IMR-90 (cell line): ENCODE measurements at regions not wholly inside any gene's neighbourhood (a gene's known extent, or its start where the extent isn't known, plus 50 kb on each side); places are given as distances from the start of the nearest gene placed in this dataset.

Source experiments
- ATAC-seq: fragments of 200-7000 bp; cut with Tn5 transposase; 2 replicates; pipeline ENCODE4 v1.9.1; 2020; ENCODE audit warnings: low read depth, mild to moderate bottlenecking, moderate library complexity
- BruUV-seq: library from RNA; stranded (reverse); fragments of 400-500 nt; replicated peaks from 2 replicates; lab custom pipeline; 2021; lab: Mats Ljungman, UMichigan
- CTCF ChIA-PET: fragments of 300-600 bp; formaldehyde crosslinking; extraction: SDS; loops from one replicate; lab custom pipeline; 2021; ENCODE audit warnings: antibody characterized with exemption; lab: Yijun Ruan, JAX
- POLR2A ChIA-PET: fragments of 300-600 bp; sonication (Branson Sonifier 250); formaldehyde crosslinking; loops from one replicate; lab custom pipeline; 2022; ENCODE audit warnings: antibody characterized with exemption; ENCODE audit not compliant: unreplicated experiment; lab: Charles Lee
- DNase-seq: peaks from one replicate; pipeline ENCODE4 v3.0.0; 2013
- H2AFZ ChIP-seq: replicated peaks from 2 replicates; pipeline ENCODE3; 2013; ENCODE audit warnings: low read length, mild to moderate bottlenecking; ENCODE audit not compliant: poor library complexity
- H2AK5ac ChIP-seq: 2 replicates; pipeline ENCODE4 v1.6.1; 2013; ENCODE audit warnings: low read depth, low read length, inconsistent platforms
- H2AK9ac ChIP-seq: replicated peaks from 2 replicates; pipeline ENCODE3; 2013; ENCODE audit warnings: mild to moderate bottlenecking, low read depth, low read length, moderate library complexity; ENCODE audit not compliant: poor library complexity
- H2BK120ac ChIP-seq: 2 replicates; pipeline ENCODE4 v1.6.1; 2013; ENCODE audit warnings: low read depth, low read length, inconsistent platforms
- H2BK15ac ChIP-seq: 3 replicates; pipeline ENCODE4 v1.6.1; 2013; ENCODE audit warnings: low read depth, low read length, inconsistent platforms
- H2BK20ac ChIP-seq: 2 replicates; pipeline ENCODE4 v1.6.1; 2013; ENCODE audit warnings: low read depth, mild to moderate bottlenecking, inconsistent platforms, low read length, moderate library complexity
- H2BK5ac ChIP-seq: 2 replicates; pipeline ENCODE4 v1.6.1; 2013; ENCODE audit warnings: mild to moderate bottlenecking, low read depth, low read length, inconsistent platforms; ENCODE audit not compliant: poor library complexity, severe bottlenecking
- H3K14ac ChIP-seq: replicated peaks from 2 replicates; pipeline ENCODE4 v1.6.1; 2013; ENCODE audit warnings: low read depth, low read length, inconsistent platforms
- H3K18ac ChIP-seq: 2 replicates; pipeline ENCODE4 v1.6.1; 2013; ENCODE audit warnings: low read depth, low read length, control low read depth
- H3K23ac ChIP-seq: 2 replicates; pipeline ENCODE4 v1.6.1; 2013; ENCODE audit warnings: low read depth, low read length, inconsistent platforms
- H3K27ac ChIP-seq: 2 replicates; pipeline ENCODE4 v1.5.1; 2013; ENCODE audit warnings: mild to moderate bottlenecking, control low read depth, low read length; ENCODE audit not compliant: insufficient read depth
- H3K27me3 ChIP-seq: 2 replicates; pipeline ENCODE4 v1.6.1; 2013; ENCODE audit warnings: low read length; ENCODE audit not compliant: control insufficient read depth, insufficient read depth
- H3K36me3 ChIP-seq: 2 replicates; pipeline ENCODE4 v1.6.1; 2013; ENCODE audit warnings: low read length, mixed read lengths; ENCODE audit not compliant: control insufficient read depth, insufficient read depth
- H3K4ac ChIP-seq: 2 replicates; pipeline ENCODE4 v1.6.1; 2013; ENCODE audit warnings: low read depth, low read length, inconsistent platforms
- H3K4me1 ChIP-seq: 2 replicates; pipeline ENCODE4 v1.6.1; 2013; ENCODE audit warnings: low read length, mixed read lengths; ENCODE audit not compliant: control insufficient read depth, insufficient read depth
- H3K4me2 ChIP-seq: 2 replicates; pipeline ENCODE4 v1.6.1; 2013; ENCODE audit warnings: low read depth, mild to moderate bottlenecking, control low read depth, low read length, moderate library complexity
- H3K4me3 ChIP-seq: 2 replicates; pipeline ENCODE4 v1.5.1; 2013; ENCODE audit warnings: low read depth, mild to moderate bottlenecking, control low read depth, low read length, moderate library complexity; ENCODE audit not compliant: insufficient read depth
- H3K56ac ChIP-seq: 2 replicates; pipeline ENCODE4 v1.6.1; 2013; ENCODE audit warnings: low read length, inconsistent platforms; ENCODE audit not compliant: insufficient read depth; ENCODE audit errors: extremely low read depth
- H3K79me1 ChIP-seq, 2 experiments: 2 replicates each; pipeline ENCODE4 v1.6.1; 2013; ENCODE audit warnings: low read length in 2 of 2, inconsistent platforms in 1 of 2, low read depth in 1 of 2
- H3K9ac ChIP-seq: 2 replicates; pipeline ENCODE4 v1.6.1; 2013; ENCODE audit warnings: low read depth, low read length, control low read depth
- H3K9me1 ChIP-seq: 2 replicates; pipeline ENCODE4 v1.6.1; 2013; ENCODE audit warnings: low read length, inconsistent platforms; ENCODE audit not compliant: insufficient read depth
- H3K9me3 ChIP-seq: 2 replicates; pipeline ENCODE4 v1.6.1; 2013; ENCODE audit warnings: low read length; ENCODE audit not compliant: control insufficient read depth, insufficient read depth
- H4K20me1 ChIP-seq: 2 replicates; pipeline ENCODE4 v1.6.1; 2013; ENCODE audit warnings: low read length, inconsistent platforms; ENCODE audit not compliant: insufficient read depth
- H4K5ac ChIP-seq: 2 replicates; pipeline ENCODE4 v1.6.1; 2013; ENCODE audit warnings: mild to moderate bottlenecking, low read depth, low read length, control low read depth
- H4K8ac ChIP-seq, 2 experiments: 2 replicates each; pipeline ENCODE4 v1.6.1; 2013; ENCODE audit warnings: low read depth in 2 of 2, low read length in 2 of 2, control low read depth in 1 of 2, inconsistent platforms in 1 of 2
- H4K91ac ChIP-seq: 2 replicates; pipeline ENCODE4 v1.6.1; 2013; ENCODE audit warnings: low read depth, low read length, inconsistent platforms; ENCODE audit not compliant: insufficient read depth
- BHLHE40 ChIP-seq: fragments of 150-350 bp; IDR thresholded peaks from 2 replicates; pipeline ENCODE4 v1.6.1; 2016; ENCODE audit warnings: mild to moderate bottlenecking, low read depth, low read length
- CEBPB ChIP-seq: IDR thresholded peaks from 2 replicates; pipeline ENCODE4 v1.6.1; 2012; ENCODE audit warnings: low read depth, low read length, improper control_type of control experiment
- CHD1 ChIP-seq: IDR thresholded peaks from 2 replicates; pipeline ENCODE4 v1.6.1; 2012; ENCODE audit warnings: low read depth, low read length, improper control_type of control experiment
- FOS ChIP-seq: fragments of 150-350 bp; IDR thresholded peaks from 2 replicates; pipeline ENCODE4 v1.6.1; 2016; ENCODE audit warnings: low read depth, low read length
- MAFK ChIP-seq: IDR thresholded peaks from 2 replicates; pipeline ENCODE4 v1.6.1; 2012; ENCODE audit warnings: low read depth, low read length, improper control_type of control experiment
- MAZ ChIP-seq: IDR thresholded peaks from 2 replicates; pipeline ENCODE4 v1.6.1; 2012; ENCODE audit warnings: low read depth, mild to moderate bottlenecking, low read length, improper control_type of control experiment, moderate library complexity, borderline replicate concordance
- MXI1 ChIP-seq: IDR thresholded peaks from 2 replicates; pipeline ENCODE4 v1.6.1; 2012; ENCODE audit warnings: low read depth, mild to moderate bottlenecking, low read length, moderate library complexity, borderline replicate concordance
- NFE2L2 ChIP-seq: fragments of 150-350 bp; IDR thresholded peaks from 2 replicates; pipeline ENCODE4 v1.6.1; 2016; ENCODE audit warnings: low read depth, mild to moderate bottlenecking, low read length
- POLR2A ChIP-seq: IDR thresholded peaks from 2 replicates; pipeline ENCODE4 v1.6.1; 2012; ENCODE audit warnings: mild to moderate bottlenecking, low read depth, low read length
- RAD21 ChIP-seq: IDR thresholded peaks from 2 replicates; pipeline ENCODE4 v1.6.1; 2012; ENCODE audit warnings: low read length, improper control_type of control experiment
- RCOR1 ChIP-seq: IDR thresholded peaks from 2 replicates; pipeline ENCODE4 v1.6.1; 2012; ENCODE audit warnings: mild to moderate bottlenecking, low read length, improper control_type of control experiment; ENCODE audit not compliant: insufficient replicate concordance
- RFX5 ChIP-seq: IDR thresholded peaks from 2 replicates; pipeline ENCODE4 v1.8.0; 2012; ENCODE audit warnings: low read depth, mild to moderate bottlenecking, low read length, moderate library complexity
- SMC3 ChIP-seq: fragments of 150-350 bp; IDR thresholded peaks from 2 replicates; pipeline ENCODE4 v1.6.1; 2016; ENCODE audit warnings: low read depth, mild to moderate bottlenecking, antibody characterized with exemption, low read length, moderate library complexity
- WGBS, 2 experiments: methylation state at CpG; one replicate each; pipeline versions ENCODE4 v1.1.5 to v1.1.7; 2013; ENCODE audit warnings: missing lambda C conversion rate in 2 of 2; ENCODE audit not compliant: insufficient read length in 1 of 2; ENCODE audit errors: extremely low coverage in 2 of 2; 5-methylcytosine and 5-hydroxymethylcytosine counted together
- dilution Hi-C: fragments of 300-500 bp; cut with HindIII; formaldehyde crosslinking; loops from one replicate; pipeline ENCODE4 v1.14.3; 2018; ENCODE audit warnings: low sequenced_read_pairs; ENCODE audit not compliant: unreplicated experiment
- in situ Hi-C: fragments of 300-500 bp; cut with MboI; formaldehyde crosslinking; loops from 3 replicates; pipeline ENCODE4 v1.14.3; 2019; ENCODE audit warnings: low sequenced_read_pairs, inconsistent platforms, mixed read lengths
- intact Hi-C: fragments of 100-400 bp; cut with micrococcal nuclease; formaldehyde crosslinking; loops from 2 replicates; pipeline ENCODE4 v1.10.0; 2022
- TF ChIP-seq, protein P1 (sequence below): fragments of 150-350 bp; IDR thresholded peaks from 2 replicates; pipeline ENCODE4 v1.6.1; 2016; ENCODE audit warnings: low read depth, mild to moderate bottlenecking, low read length, moderate library complexity, borderline replicate concordance
- TF ChIP-seq, protein P2 (sequence below): fragments of 150-350 bp; IDR thresholded peaks from 2 replicates; pipeline ENCODE4 v1.6.1; 2017; ENCODE audit warnings: mild to moderate bottlenecking, antibody characterized with exemption, low read length, low read depth
- TF ChIP-seq, protein P3 (sequence below): conservative IDR thresholded peaks from 2 replicates; pipeline ENCODE4 v1.5.1; 2012; ENCODE audit warnings: mild to moderate bottlenecking, low read depth, low read length, improper control_type of control experiment

DNA sequence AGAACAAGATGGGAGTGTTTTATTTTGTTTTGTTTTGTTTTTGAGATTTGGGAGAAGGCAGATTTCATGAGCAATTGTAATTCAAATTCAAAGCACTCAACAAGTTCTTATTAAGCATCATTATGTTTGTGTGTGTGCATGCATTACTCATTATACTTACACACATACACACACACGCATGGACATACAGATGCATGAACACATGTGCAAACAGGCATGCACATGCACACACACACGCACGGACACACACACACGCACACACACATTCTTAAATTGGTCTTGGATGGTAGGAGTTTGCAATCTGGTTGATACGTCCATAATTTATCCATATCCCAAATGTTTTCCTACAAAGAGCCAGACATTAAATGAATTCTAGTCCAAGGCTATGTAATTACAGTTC, 702.8 kb downstream of the INHBA start:
- Histone ChIP-seq H4K5ac (no peak overlapping the region), H3K36me3 (no peaks in the 10 kb centered on the region), H3K18ac (no peak overlapping the region), H3K27me3 (no peaks in the 10 kb centered on the region), H2AFZ (no peak overlapping the region), H3K4ac (no peak overlapping the region), H2BK5ac (no peak overlapping the region), H2BK120ac (no peak overlapping the region), H3K27ac (no peak overlapping the region), H3K4me2 (no peak overlapping the region), H4K91ac (no peak overlapping the region), H2BK20ac (no peak overlapping the region), H2AK5ac (peak overlapping the region; percentile 77; the same call in 1 of the 2 replicates), H3K4me1 (peaks cover 6% of the 10 kb centered on the region), H4K8ac (no peak overlapping the region), H2AK9ac (no peak overlapping the region), H3K9me1 (peaks cover 9% of the 10 kb centered on the region), H2BK15ac (no peak overlapping the region), H3K56ac (no peak overlapping the region), H3K4me3 (no peak overlapping the region), H3K9ac (no peak overlapping the region), H3K79me1 (peaks cover 0 to 5% of the 10 kb centered on the region in 2 experiments; a peak in 1 of 4 replicates), H3K23ac (no peak overlapping the region), H3K14ac (no peak overlapping the region), H3K9me3 (peaks cover 3% of the 10 kb centered on the region), H4K20me1 (no peaks in the 10 kb centered on the region)
- DNase-seq (no peak), ATAC-seq (no peak)
- ChIA-PET POLR2A (no interaction called here), CTCF (no interaction called here)
- no TSS peak for BruUV-seq
- in situ Hi-C loops (no loop called here), intact Hi-C loops (no loop called here), dilution Hi-C loops (no loop called here)
- no CpG with 5 or more reads among the region's 5 CpGs for WGBS, 2 experiments
- TF ChIP-seq, protein P1, sequence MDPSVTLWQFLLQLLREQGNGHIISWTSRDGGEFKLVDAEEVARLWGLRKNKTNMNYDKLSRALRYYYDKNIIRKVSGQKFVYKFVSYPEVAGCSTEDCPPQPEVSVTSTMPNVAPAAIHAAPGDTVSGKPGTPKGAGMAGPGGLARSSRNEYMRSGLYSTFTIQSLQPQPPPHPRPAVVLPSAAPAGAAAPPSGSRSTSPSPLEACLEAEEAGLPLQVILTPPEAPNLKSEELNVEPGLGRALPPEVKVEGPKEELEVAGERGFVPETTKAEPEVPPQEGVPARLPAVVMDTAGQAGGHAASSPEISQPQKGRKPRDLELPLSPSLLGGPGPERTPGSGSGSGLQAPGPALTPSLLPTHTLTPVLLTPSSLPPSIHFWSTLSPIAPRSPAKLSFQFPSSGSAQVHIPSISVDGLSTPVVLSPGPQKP: no peak
- TF ChIP-seq RFX5 (no peak), CEBPB (no peak), BHLHE40 (no peak), NFE2L2 (no peak), MAZ (no peak), SMC3 (no peak), FOS (no peak), RCOR1 (no peak), MXI1 (no peak), CHD1 (no peak), RAD21 (no peak), MAFK (no peak), POLR2A (no peak)
- TF ChIP-seq, protein P2, sequence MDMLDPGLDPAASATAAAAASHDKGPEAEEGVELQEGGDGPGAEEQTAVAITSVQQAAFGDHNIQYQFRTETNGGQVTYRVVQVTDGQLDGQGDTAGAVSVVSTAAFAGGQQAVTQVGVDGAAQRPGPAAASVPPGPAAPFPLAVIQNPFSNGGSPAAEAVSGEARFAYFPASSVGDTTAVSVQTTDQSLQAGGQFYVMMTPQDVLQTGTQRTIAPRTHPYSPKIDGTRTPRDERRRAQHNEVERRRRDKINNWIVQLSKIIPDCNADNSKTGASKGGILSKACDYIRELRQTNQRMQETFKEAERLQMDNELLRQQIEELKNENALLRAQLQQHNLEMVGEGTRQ: no peak
- TF ChIP-seq, protein P3, sequence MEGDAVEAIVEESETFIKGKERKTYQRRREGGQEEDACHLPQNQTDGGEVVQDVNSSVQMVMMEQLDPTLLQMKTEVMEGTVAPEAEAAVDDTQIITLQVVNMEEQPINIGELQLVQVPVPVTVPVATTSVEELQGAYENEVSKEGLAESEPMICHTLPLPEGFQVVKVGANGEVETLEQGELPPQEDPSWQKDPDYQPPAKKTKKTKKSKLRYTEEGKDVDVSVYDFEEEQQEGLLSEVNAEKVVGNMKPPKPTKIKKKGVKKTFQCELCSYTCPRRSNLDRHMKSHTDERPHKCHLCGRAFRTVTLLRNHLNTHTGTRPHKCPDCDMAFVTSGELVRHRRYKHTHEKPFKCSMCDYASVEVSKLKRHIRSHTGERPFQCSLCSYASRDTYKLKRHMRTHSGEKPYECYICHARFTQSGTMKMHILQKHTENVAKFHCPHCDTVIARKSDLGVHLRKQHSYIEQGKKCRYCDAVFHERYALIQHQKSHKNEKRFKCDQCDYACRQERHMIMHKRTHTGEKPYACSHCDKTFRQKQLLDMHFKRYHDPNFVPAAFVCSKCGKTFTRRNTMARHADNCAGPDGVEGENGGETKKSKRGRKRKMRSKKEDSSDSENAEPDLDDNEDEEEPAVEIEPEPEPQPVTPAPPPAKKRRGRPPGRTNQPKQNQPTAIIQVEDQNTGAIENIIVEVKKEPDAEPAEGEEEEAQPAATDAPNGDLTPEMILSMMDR: no peak
